ENCODE measurements at regions not wholly inside any gene's neighbourhood (a gene's known extent, or its start where the extent isn't known, plus 50 kb on each side); places are given as distances from the start of the nearest gene placed in this dataset.

- H3K27ac Mint-ChIP-seq: no peak overlapping the region
- DNase-seq (ENCODE audit: extremely low spot score, unreplicated experiment): no peak
- H3K27me3 Mint-ChIP-seq: no peaks in the 10 kb centered on the region
- TF ChIP-seq, protein P1, sequence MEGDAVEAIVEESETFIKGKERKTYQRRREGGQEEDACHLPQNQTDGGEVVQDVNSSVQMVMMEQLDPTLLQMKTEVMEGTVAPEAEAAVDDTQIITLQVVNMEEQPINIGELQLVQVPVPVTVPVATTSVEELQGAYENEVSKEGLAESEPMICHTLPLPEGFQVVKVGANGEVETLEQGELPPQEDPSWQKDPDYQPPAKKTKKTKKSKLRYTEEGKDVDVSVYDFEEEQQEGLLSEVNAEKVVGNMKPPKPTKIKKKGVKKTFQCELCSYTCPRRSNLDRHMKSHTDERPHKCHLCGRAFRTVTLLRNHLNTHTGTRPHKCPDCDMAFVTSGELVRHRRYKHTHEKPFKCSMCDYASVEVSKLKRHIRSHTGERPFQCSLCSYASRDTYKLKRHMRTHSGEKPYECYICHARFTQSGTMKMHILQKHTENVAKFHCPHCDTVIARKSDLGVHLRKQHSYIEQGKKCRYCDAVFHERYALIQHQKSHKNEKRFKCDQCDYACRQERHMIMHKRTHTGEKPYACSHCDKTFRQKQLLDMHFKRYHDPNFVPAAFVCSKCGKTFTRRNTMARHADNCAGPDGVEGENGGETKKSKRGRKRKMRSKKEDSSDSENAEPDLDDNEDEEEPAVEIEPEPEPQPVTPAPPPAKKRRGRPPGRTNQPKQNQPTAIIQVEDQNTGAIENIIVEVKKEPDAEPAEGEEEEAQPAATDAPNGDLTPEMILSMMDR (conservative IDR thresholded peaks at IDR 0.05): no peak
- no peak overlapping the region for H3K4me3 Mint-ChIP-seq
- no peaks in the 10 kb centered on the region for H3K9me3 Mint-ChIP-seq
- peaks cover 3% of the 10 kb centered on the region for H3K36me3 Mint-ChIP-seq
- no peaks in the 10 kb centered on the region for H3K4me1 Mint-ChIP-seq (ENCODE audit: unreplicated experiment)
These were observed 239.6 kb upstream of the KLF14 start for GRCh38 chr7:130973637-130974036.

GRCh38 chr7:130974169-130974568 is 240.2 kb upstream of the KLF14 start:
- DNase-seq (ENCODE audit: extremely low spot score, unreplicated experiment): no peak
- Mint-ChIP-seq H3K27me3 (no peaks in the 10 kb centered on the region), H3K9me3 (no peaks in the 10 kb centered on the region), H3K4me3 (no peak overlapping the region), H3K4me1 (ENCODE audit: unreplicated experiment) (no peaks in the 10 kb centered on the region), H3K27ac (no peak overlapping the region), H3K36me3 (peaks cover 3% of the 10 kb centered on the region)
- TF ChIP-seq, protein P1 (conservative IDR thresholded peaks at IDR 0.05): no peak

DNA sequence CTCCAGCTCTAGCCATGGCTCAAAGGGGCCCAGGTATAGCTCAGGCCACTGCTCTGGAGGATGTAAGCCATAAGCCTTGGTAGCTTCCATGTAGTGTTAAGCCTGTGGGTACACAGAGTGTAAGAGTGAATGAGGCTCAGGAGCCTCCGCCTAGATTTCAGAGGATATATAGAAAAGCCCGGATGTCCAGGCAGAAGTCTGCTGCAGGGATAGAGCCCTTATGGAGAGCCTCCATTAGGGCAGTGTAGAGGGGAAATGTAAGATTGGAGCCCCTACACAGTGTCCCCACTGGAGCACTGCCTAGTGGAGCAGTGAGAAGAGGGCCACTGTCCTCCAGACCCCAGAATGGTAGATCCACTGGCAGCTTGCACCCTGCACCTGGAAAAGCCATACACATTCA is 240.8 kb upstream of the KLF14 start:
- peaks cover 3% of the 10 kb centered on the region for H3K36me3 Mint-ChIP-seq

GRCh38 chr7:130975731-130976130 is 241.7 kb upstream of the KLF14 start:
- TF ChIP-seq, protein P1 (conservative IDR thresholded peaks at IDR 0.05): no peak
- Mint-ChIP-seq H3K27me3 (no peaks in the 10 kb centered on the region), H3K36me3 (peaks cover 3% of the 10 kb centered on the region), H3K4me1 (ENCODE audit: unreplicated experiment) (no peaks in the 10 kb centered on the region), H3K4me3 (no peak overlapping the region), H3K9me3 (no peaks in the 10 kb centered on the region), H3K27ac (no peak overlapping the region)
- DNase-seq (ENCODE audit: extremely low spot score, unreplicated experiment): no peak

More for the DNA sequence above, 240.8 kb upstream of the KLF14 start:
- H3K4me3 Mint-ChIP-seq: no peak overlapping the region
- no peaks in the 10 kb centered on the region for H3K9me3 Mint-ChIP-seq
- H3K4me1 Mint-ChIP-seq (ENCODE audit: unreplicated experiment): no peaks in the 10 kb centered on the region
- no peak for DNase-seq (ENCODE audit: extremely low spot score, unreplicated experiment)
- H3K27ac Mint-ChIP-seq: no peak overlapping the region
- H3K27me3 Mint-ChIP-seq: no peaks in the 10 kb centered on the region
- TF ChIP-seq, protein P1 (conservative IDR thresholded peaks at IDR 0.05): no peak

- Mint-ChIP-seq H3K4me3 (no peak overlapping the region), H3K4me1 (ENCODE audit: unreplicated experiment) (peaks cover 3% of the 10 kb centered on the region), H3K27me3 (peaks cover 10% of the 10 kb centered on the region), H3K27ac (no peak overlapping the region), H3K36me3 (no peaks in the 10 kb centered on the region), H3K9me3 (no peaks in the 10 kb centered on the region)
- no peak for DNase-seq (ENCODE audit: extremely low spot score, unreplicated experiment)
- TF ChIP-seq, protein P1 (conservative IDR thresholded peaks at IDR 0.05): peak; percentile 75
These were observed 248.2 kb upstream of the KLF14 start for GRCh38 chr7:130982160-130982638.

DNA sequence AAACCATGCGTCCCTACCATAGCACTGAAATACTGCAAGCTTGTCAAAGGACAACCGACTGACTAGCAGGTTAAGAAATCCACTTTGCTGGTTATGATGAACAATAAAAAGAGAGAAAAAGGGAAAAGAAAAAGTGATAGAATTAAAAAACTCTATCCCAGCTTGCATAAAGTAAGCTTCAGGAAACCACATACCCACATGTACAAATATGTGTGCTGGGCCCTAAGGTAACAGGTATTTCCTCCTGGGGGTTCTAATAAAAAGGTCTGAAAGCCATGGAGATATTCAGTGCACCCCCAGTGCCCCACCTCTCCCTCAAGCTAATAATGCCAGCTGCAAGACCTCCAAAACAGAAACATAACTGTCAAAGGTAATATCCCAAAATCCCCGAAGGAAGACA is 248.6 kb upstream of the KLF14 start:
- Mint-ChIP-seq H3K27ac (no peak overlapping the region), H3K4me3 (no peak overlapping the region), H3K4me1 (ENCODE audit: unreplicated experiment) (peaks cover 3% of the 10 kb centered on the region), H3K36me3 (no peaks in the 10 kb centered on the region), H3K9me3 (no peaks in the 10 kb centered on the region), H3K27me3 (peaks cover 10% of the 10 kb centered on the region)
- TF ChIP-seq, protein P1 (conservative IDR thresholded peaks at IDR 0.05): no peak
- DNase-seq (ENCODE audit: extremely low spot score, unreplicated experiment): no peak
